NT2/D1 (cell line): ENCODE measurements at regions not wholly inside any gene's neighbourhood (a gene's known extent, or its start where the extent isn't known, plus 50 kb on each side); places are given as distances from the start of the nearest gene placed in this dataset.
A peak's percentile ranks its signal among the peaks of the same experiment; 100 is the strongest.
"Not testable (repeated sequence)": the region's sequence is repeated elsewhere in the genome, so short reads cannot be mapped to it uniquely, and the experiment has no call there.

Experiments used
- DNase-seq: peaks from one replicate; pipeline ENCODE4 v3.0.0-alpha.2; 2011; ENCODE audit warnings: low read depth, low spot score
- H3K27me3 ChIP-seq: 2 replicates; pipeline ENCODE4 v1.6.0; 2011; ENCODE audit warnings: mild to moderate bottlenecking; ENCODE audit not compliant: insufficient read length, insufficient read depth
- H3K36me3 ChIP-seq: 2 replicates; pipeline ENCODE4 v1.6.1; 2011; ENCODE audit warnings: mild to moderate bottlenecking, low read length, mixed read lengths; ENCODE audit not compliant: insufficient read depth, insufficient read length
- H3K4me1 ChIP-seq: 2 replicates; pipeline ENCODE4 v1.5.1; 2011; ENCODE audit not compliant: insufficient read depth, insufficient read length
- H3K4me3 ChIP-seq: 2 replicates; pipeline ENCODE4 v1.5.1; 2011; ENCODE audit warnings: low read depth; ENCODE audit not compliant: insufficient read length
- H3K9ac ChIP-seq: 2 replicates; pipeline ENCODE4 v1.6.0; 2011; ENCODE audit warnings: low read depth; ENCODE audit not compliant: insufficient read length
- H3K9me3 ChIP-seq: 2 replicates; pipeline ENCODE4 v1.5.1; 2011; ENCODE audit warnings: mild to moderate bottlenecking, low read length; ENCODE audit not compliant: insufficient read depth
- SUZ12 ChIP-seq: IDR thresholded peaks from 2 replicates; pipeline ENCODE4 v1.6.1; 2011; ENCODE audit not compliant: insufficient read length, insufficient read depth; ENCODE audit errors: extremely low read depth
- YY1 ChIP-seq: IDR thresholded peaks from 2 replicates; pipeline ENCODE4 v1.6.1; 2011; ENCODE audit not compliant: insufficient read length, insufficient read depth
- ZNF274 ChIP-seq: IDR thresholded peaks from 2 replicates; pipeline ENCODE4 v1.6.1; 2011; ENCODE audit warnings: mild to moderate bottlenecking, low read depth, low read length

DNA sequence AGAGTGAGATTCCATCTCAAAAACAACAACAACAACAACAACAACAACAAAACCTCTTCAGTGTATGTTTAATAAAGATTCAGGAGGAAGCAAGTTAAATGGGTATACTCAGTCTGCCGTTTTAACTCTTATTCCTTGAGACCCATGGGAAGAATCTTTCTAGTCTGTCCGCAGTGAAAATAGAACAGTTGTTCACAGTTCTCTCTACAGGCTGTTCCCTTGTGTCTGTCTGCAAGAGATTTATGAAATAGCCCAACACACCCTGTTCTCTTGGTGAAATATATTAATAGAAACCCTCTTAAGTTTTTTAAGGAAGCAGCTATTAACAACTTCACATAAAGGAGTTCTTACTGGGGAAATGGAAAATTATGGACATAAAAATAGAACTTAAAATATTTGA, 682.2 kb upstream of the RAG2 start:
- Histone ChIP-seq H3K4me1 (no peaks in the 10 kb centered on the region), H3K9ac (no peak overlapping the region), H3K9me3 (no peaks in the 10 kb centered on the region), H3K4me3 (no peak overlapping the region), H3K27me3 (no peaks in the 10 kb centered on the region), H3K36me3 (no peaks in the 10 kb centered on the region)
- no peak for DNase-seq
- TF ChIP-seq SUZ12 (no peak), ZNF274 (no peak), YY1 (no peak)

DNA sequence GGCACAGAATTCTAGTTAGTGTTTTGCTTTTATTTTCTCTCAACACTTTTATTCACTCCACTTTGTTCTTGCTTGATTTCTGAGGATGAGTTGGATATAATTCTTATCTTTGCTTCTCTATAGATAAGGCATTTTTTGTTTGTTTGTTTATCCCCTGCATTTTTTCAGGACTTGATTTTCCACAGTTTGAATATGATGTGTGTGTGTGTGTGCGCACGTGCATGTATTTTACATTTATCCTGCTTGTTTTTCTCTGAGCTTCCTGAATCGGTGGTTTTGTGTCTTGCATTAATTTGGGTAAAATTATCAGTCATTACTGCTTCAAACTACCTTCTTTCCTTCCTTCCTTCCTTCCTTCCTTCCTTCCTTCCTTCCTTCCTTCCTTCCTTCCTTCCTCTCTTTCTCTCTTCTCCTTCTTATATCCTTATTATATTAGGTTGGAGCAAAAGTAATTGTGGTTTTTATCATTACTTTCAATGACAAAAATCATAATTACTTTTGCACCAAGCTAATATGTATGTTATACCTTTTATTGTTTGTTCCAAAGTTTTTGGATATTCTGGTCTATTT, 679.9 kb upstream of the RAG2 start:
- Histone ChIP-seq H3K27me3 (no peaks in the 10 kb centered on the region), H3K9ac (no peak overlapping the region), H3K9me3 (no peaks in the 10 kb centered on the region), H3K36me3 (no peaks in the 10 kb centered on the region), H3K4me3 (no peak overlapping the region), H3K4me1 (no peaks in the 10 kb centered on the region)
- no peak for DNase-seq
- TF ChIP-seq ZNF274 (no peak), YY1 (no peak), SUZ12 (no peak)

DNA sequence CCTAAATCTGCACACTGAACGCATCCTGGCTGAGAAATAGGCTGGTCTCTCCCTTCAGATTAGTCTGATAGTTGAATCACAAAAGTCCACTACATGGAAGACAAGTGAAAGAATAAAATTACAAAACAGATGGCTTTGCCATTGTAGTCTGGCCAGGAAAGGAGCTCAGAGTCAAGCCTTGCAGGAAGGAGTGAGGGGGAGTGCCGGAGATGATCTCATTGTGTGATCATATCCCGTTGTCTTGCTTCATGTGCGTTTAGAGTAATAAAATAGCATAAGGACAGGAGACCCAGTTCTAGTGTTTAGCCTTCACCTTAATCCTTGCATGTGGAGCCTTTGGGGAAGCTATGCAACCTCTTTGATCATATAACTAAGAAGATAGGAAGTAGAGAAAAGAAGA, 666.7 kb upstream of the RAG2 start:
- TF ChIP-seq SUZ12 (no peak), YY1 (no peak), ZNF274 (no peak)
- no peak for DNase-seq

DNA sequence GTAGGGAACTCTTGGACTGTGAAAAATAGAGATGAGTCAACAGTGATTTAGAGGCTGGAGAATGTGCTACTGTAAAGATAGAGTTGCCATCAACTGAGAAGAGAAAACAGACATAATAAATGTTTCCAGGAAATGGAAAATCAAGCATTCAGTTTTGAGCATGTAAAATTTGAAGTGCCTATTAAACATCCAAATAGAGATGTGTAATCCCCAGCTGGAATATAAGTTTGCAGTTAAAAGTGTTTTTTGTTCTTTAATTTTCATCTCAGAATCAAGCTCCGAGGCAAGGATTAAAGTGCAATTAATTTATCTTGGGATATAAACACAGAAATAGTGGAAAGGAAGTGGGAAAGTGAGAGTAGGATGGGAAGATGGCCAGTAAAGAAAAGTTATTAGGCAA, 666.0 kb upstream of the RAG2 start:
- no peak for TF ChIP-seq SUZ12
- TF ChIP-seq YY1: no peak
- TF ChIP-seq ZNF274: no peak
- DNase-seq: no peak
- Histone ChIP-seq H3K4me3 (no peak overlapping the region), H3K9me3 (no peaks in the 10 kb centered on the region; the same call in 1 of the 2 replicates), H3K36me3 (no peaks in the 10 kb centered on the region), H3K9ac (no peak overlapping the region), H3K27me3 (no peaks in the 10 kb centered on the region), H3K4me1 (no peaks in the 10 kb centered on the region)

More for the DNA sequence above, 666.7 kb upstream of the RAG2 start:
- Histone ChIP-seq H3K4me1 (no peaks in the 10 kb centered on the region), H3K4me3 (no peak overlapping the region), H3K27me3 (no peaks in the 10 kb centered on the region), H3K9ac (no peak overlapping the region), H3K36me3 (no peaks in the 10 kb centered on the region), H3K9me3 (no peaks in the 10 kb centered on the region; the same call in 1 of the 2 replicates)

DNA sequence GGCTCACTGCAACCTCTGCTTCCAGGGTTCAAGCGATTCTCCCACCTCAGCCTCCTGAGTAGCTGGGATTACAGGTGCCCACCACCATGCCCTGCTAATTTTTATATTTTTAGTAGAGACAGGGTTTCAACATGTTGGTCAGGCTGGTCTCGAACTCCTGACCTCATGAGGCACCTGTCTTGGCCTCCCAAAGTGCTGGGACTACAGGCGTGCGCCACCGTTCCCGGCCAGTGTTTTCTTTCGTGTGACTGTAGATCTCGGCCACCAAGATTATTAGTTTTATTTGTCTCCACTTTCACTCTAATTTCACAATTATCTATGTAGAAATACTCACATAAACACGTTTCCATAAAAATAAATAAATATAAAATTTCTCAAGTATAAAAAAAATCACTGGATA, 665.4 kb upstream of the RAG2 start:
- H3K9ac ChIP-seq, DNase-seq, H3K27me3 ChIP-seq, H3K4me3 ChIP-seq, H3K36me3 ChIP-seq, H3K4me1 ChIP-seq, H3K9me3 ChIP-seq: not testable (repeated sequence)

DNA sequence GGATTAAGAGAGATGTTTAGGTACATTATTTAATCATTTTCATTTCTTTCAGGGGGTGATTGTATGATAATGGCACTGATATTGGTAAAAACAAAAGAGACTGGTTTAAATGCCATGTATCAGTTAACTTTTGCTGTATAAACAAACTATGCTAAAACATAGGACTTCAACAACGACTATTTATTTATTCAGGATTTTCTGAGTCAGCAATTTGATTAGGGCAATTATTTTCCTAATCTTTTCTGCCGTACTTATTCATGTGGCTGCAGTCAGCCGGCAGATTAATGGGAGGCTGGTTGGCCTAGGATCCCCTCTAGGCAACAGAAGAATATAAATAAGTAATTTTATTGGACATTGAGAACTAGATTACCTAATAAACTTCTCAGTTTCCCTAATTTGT, 661.7 kb upstream of the RAG2 start:
- H3K36me3 ChIP-seq: no peaks in the 10 kb centered on the region
- H3K4me3 ChIP-seq: no peak overlapping the region
- no peaks in the 10 kb centered on the region for H3K9me3 ChIP-seq
- TF ChIP-seq ZNF274 (no peak), SUZ12 (no peak)
- no peak overlapping the region for H3K9ac ChIP-seq
- H3K27me3 ChIP-seq: no peaks in the 10 kb centered on the region
- H3K4me1 ChIP-seq: no peaks in the 10 kb centered on the region
- DNase-seq: no peak

DNA sequence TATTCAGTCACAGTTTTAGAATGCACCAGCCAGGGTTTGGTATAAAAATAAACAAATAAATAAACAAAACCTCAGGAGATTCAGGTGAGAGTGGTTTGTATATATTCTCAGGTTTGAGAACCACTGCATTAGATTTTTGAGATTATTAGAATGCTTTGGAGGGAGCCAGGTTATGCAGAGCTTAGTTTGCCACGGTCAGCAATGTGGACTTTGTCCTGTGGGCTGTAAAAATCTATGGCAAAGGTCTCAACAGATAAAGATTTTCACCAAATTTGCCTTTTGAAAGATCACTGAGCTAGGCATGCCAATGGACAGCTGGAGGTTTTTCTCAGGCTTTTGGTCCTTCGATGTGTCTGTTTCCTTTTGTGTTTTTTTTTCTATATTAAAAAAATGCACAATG, 650.1 kb upstream of the RAG2 start:
- Histone ChIP-seq H3K27me3 (no peaks in the 10 kb centered on the region), H3K4me1 (no peaks in the 10 kb centered on the region), H3K9ac (no peak overlapping the region), H3K4me3 (no peak overlapping the region), H3K36me3 (no peaks in the 10 kb centered on the region), H3K9me3 (no peaks in the 10 kb centered on the region)
- TF ChIP-seq ZNF274: no peak
- TF ChIP-seq YY1: no peak
- TF ChIP-seq SUZ12: no peak
- DNase-seq: no peak

DNA sequence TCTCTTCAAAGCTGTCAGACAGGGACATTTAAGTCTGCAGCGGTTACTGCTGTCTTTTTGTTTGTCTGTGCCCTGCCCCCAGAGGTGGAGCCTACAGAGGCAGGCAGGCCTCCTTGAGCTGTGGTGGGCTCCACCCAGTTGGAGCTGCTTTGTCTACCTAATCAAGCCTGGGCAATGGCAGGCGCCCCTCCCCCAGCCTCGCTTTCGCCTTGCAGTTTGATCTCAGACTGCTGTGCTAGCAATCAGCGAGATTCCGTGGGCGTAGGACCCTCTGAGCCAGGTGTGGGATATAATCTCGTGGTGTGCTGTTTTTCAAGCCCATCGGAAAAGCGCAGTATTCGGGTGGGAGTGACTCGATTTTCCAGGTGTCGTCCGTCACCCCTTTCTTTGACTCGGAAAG, 648.1 kb upstream of the RAG2 start:
- DNase-seq: peak; percentile 23
- not testable (repeated sequence) for H3K4me1 ChIP-seq, H3K4me3 ChIP-seq, H3K36me3 ChIP-seq, H3K9me3 ChIP-seq, H3K9ac ChIP-seq, H3K27me3 ChIP-seq
